H1 (cell line): ENCODE measurements at regions not wholly inside any gene's neighbourhood (a gene's known extent, or its start where the extent isn't known, plus 50 kb on each side); places are given as distances from the start of the nearest gene placed in this dataset.

Source experiments
- POLR2A ChIP-seq, 2 experiments: IDR thresholded peaks; 1 replicate in 1 of 2; 2 replicates in 1 of 2; pipeline ENCODE4 v1.6.1; 2011; ENCODE audit warnings: low read depth in 2 of 2, low read length in 2 of 2, mild to moderate bottlenecking in 2 of 2; ENCODE audit errors: control extremely low read depth in 1 of 2
- RAD21 ChIP-seq, 2 experiments: IDR thresholded peaks in 1 of 2; conservative IDR thresholded peaks in 1 of 2; 2 replicates each; pipeline ENCODE4 v1.6.1; 2011; ENCODE audit warnings: low read depth in 2 of 2, low read length in 2 of 2, improper control_type of control experiment in 1 of 2, inconsistent platforms in 1 of 2, mild to moderate bottlenecking in 1 of 2, moderate library complexity in 1 of 2
- TCF12 ChIP-seq: IDR thresholded peaks from 2 replicates; pipeline ENCODE4 v1.6.1; 2011; ENCODE audit warnings: low read depth, mild to moderate bottlenecking, low read length
- TF ChIP-seq, protein P1 (sequence below): IDR thresholded peaks from 2 replicates; pipeline ENCODE4 v1.6.1; 2012; ENCODE audit warnings: inconsistent platforms

GRCh38 chr15:25990220-25990619 is 127.1 kb upstream of the ATP10A start:
- TF ChIP-seq POLR2A (IDR thresholded peaks at IDR 0.05; ENCODE audit: control extremely low read depth in 1 of 2, low read depth in 2 of 2, low read length in 2 of 2), result no peak
- no peak for TF ChIP-seq RAD21 (IDR thresholded peaks at IDR 0.05 in 1 of 2, conservative IDR thresholded peaks at IDR 0.05 in 1 of 2; ENCODE audit: low read depth in 2 of 2, low read length in 2 of 2)
- TF ChIP-seq TCF12, result no peak
- TF ChIP-seq, protein P1, sequence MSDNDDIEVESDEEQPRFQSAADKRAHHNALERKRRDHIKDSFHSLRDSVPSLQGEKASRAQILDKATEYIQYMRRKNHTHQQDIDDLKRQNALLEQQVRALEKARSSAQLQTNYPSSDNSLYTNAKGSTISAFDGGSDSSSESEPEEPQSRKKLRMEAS, result no peak
